ENCODE measurements at regions not wholly inside any gene's neighbourhood (a gene's known extent, or its start where the extent isn't known, plus 50 kb on each side); places are given as distances from the start of the nearest gene placed in this dataset.

- Mint-ChIP-seq H3K4me3 (ENCODE audit: unreplicated experiment) (no peak overlapping the region), H3K27ac (ENCODE audit: unreplicated experiment) (no peak overlapping the region), H3K9me3 (ENCODE audit: unreplicated experiment) (peaks cover 1% of the 10 kb centered on the region), H3K27me3 (ENCODE audit: unreplicated experiment) (no peaks in the 10 kb centered on the region), H3K4me1 (ENCODE audit: low read depth, unreplicated experiment) (peaks cover 8% of the 10 kb centered on the region), H3K36me3 (ENCODE audit: unreplicated experiment) (no peaks in the 10 kb centered on the region)
- TF ChIP-seq CTCF (IDR thresholded peaks at IDR 0.05; ENCODE audit: partially characterized antibody, unreplicated experiment) = no peak
- DNase-seq = no peak
Measured at GRCh38 chr3:181418233-181418632, 293.5 kb upstream of the SOX2 start.

- peaks cover 1% of the 10 kb centered on the region for H3K9me3 Mint-ChIP-seq (ENCODE audit: unreplicated experiment)
- no peak for DNase-seq
- H3K4me3 Mint-ChIP-seq (ENCODE audit: unreplicated experiment) = no peak overlapping the region
- H3K27ac Mint-ChIP-seq (ENCODE audit: unreplicated experiment) = no peak overlapping the region
- peaks cover 8% of the 10 kb centered on the region for H3K4me1 Mint-ChIP-seq (ENCODE audit: low read depth, unreplicated experiment)
- no peaks in the 10 kb centered on the region for H3K27me3 Mint-ChIP-seq (ENCODE audit: unreplicated experiment)
- TF ChIP-seq CTCF (IDR thresholded peaks at IDR 0.05; ENCODE audit: partially characterized antibody, unreplicated experiment) = no peak
- no peaks in the 10 kb centered on the region for H3K36me3 Mint-ChIP-seq (ENCODE audit: unreplicated experiment)
Measured at GRCh38 chr3:181417748-181418147, 294.0 kb upstream of the SOX2 start.

- no peak for TF ChIP-seq CTCF (IDR thresholded peaks at IDR 0.05; ENCODE audit: partially characterized antibody, unreplicated experiment)
- Mint-ChIP-seq H3K4me1 (ENCODE audit: low read depth, unreplicated experiment) (peaks cover 2% of the 10 kb centered on the region), H3K27me3 (ENCODE audit: unreplicated experiment) (no peaks in the 10 kb centered on the region), H3K4me3 (ENCODE audit: unreplicated experiment) (no peak overlapping the region), H3K27ac (ENCODE audit: unreplicated experiment) (no peak overlapping the region), H3K9me3 (ENCODE audit: unreplicated experiment) (no peaks in the 10 kb centered on the region), H3K36me3 (ENCODE audit: unreplicated experiment) (no peaks in the 10 kb centered on the region)
- no peak for DNase-seq
Measured at GRCh38 chr3:181410870-181411269, 300.9 kb upstream of the SOX2 start.

GRCh38 chr3:181403876-181404660, 307.7 kb upstream of the SOX2 start:
- Mint-ChIP-seq H3K9me3 (ENCODE audit: unreplicated experiment) (no peaks in the 10 kb centered on the region), H3K36me3 (ENCODE audit: unreplicated experiment) (no peaks in the 10 kb centered on the region), H3K4me3 (ENCODE audit: unreplicated experiment) (no peak overlapping the region), H3K27me3 (ENCODE audit: unreplicated experiment) (no peaks in the 10 kb centered on the region), H3K4me1 (ENCODE audit: low read depth, unreplicated experiment) (peaks cover 5% of the 10 kb centered on the region), H3K27ac (ENCODE audit: unreplicated experiment) (no peak overlapping the region)
- DNase-seq = no peak
- TF ChIP-seq CTCF (IDR thresholded peaks at IDR 0.05; ENCODE audit: partially characterized antibody, unreplicated experiment) = no peak

- no peak for TF ChIP-seq CTCF (IDR thresholded peaks at IDR 0.05; ENCODE audit: partially characterized antibody, unreplicated experiment)
- no peak overlapping the region for H3K4me3 Mint-ChIP-seq (ENCODE audit: unreplicated experiment)
- H3K27ac Mint-ChIP-seq (ENCODE audit: unreplicated experiment) = no peak overlapping the region
- no peaks in the 10 kb centered on the region for H3K9me3 Mint-ChIP-seq (ENCODE audit: unreplicated experiment)
- H3K36me3 Mint-ChIP-seq (ENCODE audit: unreplicated experiment) = no peaks in the 10 kb centered on the region
- no peak for DNase-seq
- peaks cover 5% of the 10 kb centered on the region for H3K4me1 Mint-ChIP-seq (ENCODE audit: low read depth, unreplicated experiment)
- H3K27me3 Mint-ChIP-seq (ENCODE audit: unreplicated experiment) = no peaks in the 10 kb centered on the region
Measured at GRCh38 chr3:181402347-181402746, 309.4 kb upstream of the SOX2 start.

Measured in glutamatergic neuron (in vitro differentiated cells).